Hepatocyte (in vitro differentiated cells): ENCODE measurements at regions not wholly inside any gene's neighbourhood (a gene's known extent, or its start where the extent isn't known, plus 50 kb on each side); places are given as distances from the start of the nearest gene placed in this dataset.

ENCODE experiments used
- DNase-seq: peaks from one replicate; pipeline ENCODE4 v3.0.0-alpha.2; 2016; ENCODE audit warnings: low spot score
- H2AFZ ChIP-seq: fragments of 200-600 bp; sonication (generic); 2 replicates; pipeline ENCODE4 v1.6.0; 2016; ENCODE audit warnings: antibody characterized with exemption, mild to moderate bottlenecking
- H3K27ac ChIP-seq: fragments of 200-600 bp; sonication (generic); 2 replicates; pipeline ENCODE4 v1.5.1; 2016; ENCODE audit warnings: mild to moderate bottlenecking
- H3K27me3 ChIP-seq: fragments of 200-600 bp; sonication (generic); 2 replicates; pipeline ENCODE4 v1.6.1; 2016
- H3K36me3 ChIP-seq: fragments of 200-600 bp; sonication (generic); replicated peaks from 2 replicates; pipeline ENCODE4 v1.5.1; 2016; ENCODE audit warnings: low read depth; ENCODE audit not compliant: insufficient read depth
- H3K4me1 ChIP-seq: fragments of 200-600 bp; sonication (generic); 2 replicates; pipeline ENCODE4 v1.5.1; 2016; ENCODE audit warnings: mild to moderate bottlenecking, moderate library complexity; ENCODE audit not compliant: insufficient read depth
- H3K4me2 ChIP-seq: fragments of 200-600 bp; sonication (generic); 2 replicates; pipeline ENCODE4 v1.6.0; 2016
- H3K4me3 ChIP-seq: fragments of 200-600 bp; sonication (generic); 2 replicates; pipeline ENCODE4 v1.5.1; 2016; ENCODE audit warnings: mild to moderate bottlenecking
- H3K79me2 ChIP-seq: fragments of 200-600 bp; sonication (generic); 2 replicates; pipeline ENCODE4 v1.6.0; 2017; ENCODE audit warnings: mild to moderate bottlenecking
- H3K9me2 ChIP-seq: fragments of 200-600 bp; sonication (generic); replicated peaks from 2 replicates; pipeline ENCODE4 v1.6.0; 2017; ENCODE audit warnings: mild to moderate bottlenecking; ENCODE audit not compliant: insufficient read depth
- H3K9me3 ChIP-seq: fragments of 200-600 bp; sonication (generic); 2 replicates; pipeline ENCODE4 v1.5.1; 2016; ENCODE audit warnings: low read depth, mild to moderate bottlenecking
- H4K20me1 ChIP-seq: fragments of 200-600 bp; sonication (generic); 2 replicates; pipeline ENCODE4 v1.6.0; 2016; ENCODE audit warnings: mild to moderate bottlenecking; ENCODE audit not compliant: insufficient read depth, poor library complexity, severe bottlenecking
- CTCF ChIP-seq: fragments of 200-600 bp; sonication (generic); IDR thresholded peaks from 2 replicates; pipeline ENCODE4 v1.5.1; 2016; ENCODE audit warnings: antibody characterized with exemption, mild to moderate bottlenecking; ENCODE audit not compliant: poor library complexity
- EZH2 ChIP-seq: fragments of 200-600 bp; sonication (generic); IDR thresholded peaks from 2 replicates; pipeline ENCODE4 v1.6.1; 2016; ENCODE audit warnings: antibody characterized with exemption, mild to moderate bottlenecking, borderline replicate concordance
- EZH2phosphoT487 ChIP-seq: fragments of 200-600 bp; sonication (generic); IDR thresholded peaks from one replicate; pipeline ENCODE4 v1.6.1; 2018; ENCODE audit warnings: antibody characterized with exemption, mild to moderate bottlenecking, low read depth, moderate library complexity; ENCODE audit not compliant: unreplicated experiment, severe bottlenecking
- WGBS: methylation state at CpG from one replicate; pipeline ENCODE4 v1.1.6; 2016; ENCODE audit warnings: low lambda C conversion rate; ENCODE audit errors: missing lambda C conversion rate; 5-methylcytosine and 5-hydroxymethylcytosine counted together

GRCh38 chr17:69870751-69871199 lies 204.2 kb upstream of the KCNJ16 start:
- no peaks in the 10 kb centered on the region for H3K36me3 ChIP-seq
- TF ChIP-seq CTCF (no peak), EZH2phosphoT487 (no peak), EZH2 (no peak)
- no peaks in the 10 kb centered on the region for H3K27me3 ChIP-seq
- H3K9me3 ChIP-seq: no peaks in the 10 kb centered on the region
- H2AFZ ChIP-seq: no peak overlapping the region
- peak; percentile 10 for DNase-seq
- H3K9me2 ChIP-seq: no peaks in the 10 kb centered on the region
- H3K4me3 ChIP-seq: no peak overlapping the region
- no peaks in the 10 kb centered on the region for H3K79me2 ChIP-seq
- no peaks in the 10 kb centered on the region for H4K20me1 ChIP-seq
- H3K4me1 ChIP-seq: no peaks in the 10 kb centered on the region
- no peak overlapping the region for H3K27ac ChIP-seq
- peak overlapping the region; percentile 10 for H3K4me2 ChIP-seq
- 49% methylated on average over 3 of the region's 3 CpGs for WGBS

GRCh38 chr17:69871318-69871717 lies 203.7 kb upstream of the KCNJ16 start:
- Histone ChIP-seq H3K4me2 (no peak overlapping the region), H3K27me3 (no peaks in the 10 kb centered on the region), H3K4me3 (no peak overlapping the region), H3K79me2 (no peaks in the 10 kb centered on the region), H3K9me2 (no peaks in the 10 kb centered on the region), H4K20me1 (no peaks in the 10 kb centered on the region), H2AFZ (no peak overlapping the region), H3K4me1 (no peaks in the 10 kb centered on the region), H3K9me3 (no peaks in the 10 kb centered on the region), H3K36me3 (no peaks in the 10 kb centered on the region), H3K27ac (no peak overlapping the region)
- 97% methylated on average over 3 of the region's 3 CpGs for WGBS
- TF ChIP-seq EZH2: no peak
- no peak for TF ChIP-seq EZH2phosphoT487
- no peak for TF ChIP-seq CTCF
- no peak for DNase-seq

GRCh38 chr17:69872675-69873262 lies 202.3 kb upstream of the KCNJ16 start:
- H3K36me3 ChIP-seq: no peaks in the 10 kb centered on the region
- no peaks in the 10 kb centered on the region for H3K27me3 ChIP-seq
- no peak overlapping the region for H2AFZ ChIP-seq
- no peaks in the 10 kb centered on the region for H3K4me1 ChIP-seq
- TF ChIP-seq EZH2phosphoT487 (no peak), CTCF (no peak), EZH2 (no peak)
- H3K27ac ChIP-seq: no peak overlapping the region
- no peak overlapping the region for H3K4me2 ChIP-seq
- H4K20me1 ChIP-seq: no peaks in the 10 kb centered on the region
- 95% methylated on average over 3 of the region's 3 CpGs for WGBS
- no peak for DNase-seq
- H3K79me2 ChIP-seq: no peaks in the 10 kb centered on the region
- no peaks in the 10 kb centered on the region for H3K9me3 ChIP-seq
- no peaks in the 10 kb centered on the region for H3K9me2 ChIP-seq
- no peak overlapping the region for H3K4me3 ChIP-seq
